Psoas muscle (tissue), 7 donors: ENCODE measurements at regions not wholly inside any gene's neighbourhood (a gene's known extent, or its start where the extent isn't known, plus 50 kb on each side); places are given as distances from the start of the nearest gene placed in this dataset.

ENCODE experiments used
- ATAC-seq, 4 donors: fragments of 200-7000 bp; cut with Tn5 transposase; one replicate each; pipeline ENCODE4 v1.9.1; 2020; ENCODE audit warnings: moderate library complexity in 3 of 4, mild to moderate bottlenecking in 2 of 4
- DNase-seq, 2 donors: peaks; one replicate each; pipeline ENCODE4 v3.0.0-alpha.2; 2020
- H3K27ac ChIP-seq: fragments of 200-600 bp; one replicate; pipeline ENCODE4 v1.8.0; 2022
- H3K27me3 ChIP-seq, 3 donors: fragments of 200-600 bp in 1 of 3; one replicate each; pipeline versions ENCODE4 v1.6.1 to v1.8.0; 2013 to 2022; ENCODE audit warnings: low read length in 2 of 3, mild to moderate bottlenecking in 2 of 3, moderate library complexity in 1 of 3; ENCODE audit not compliant: insufficient read depth in 3 of 3
- H3K36me3 ChIP-seq, 2 donors: fragments of 200-600 bp in 1 of 2; one replicate each; pipeline versions ENCODE4 v1.6.1 to v1.8.0; 2013 to 2022; ENCODE audit warnings: low read depth in 1 of 2, mild to moderate bottlenecking in 1 of 2, moderate library complexity in 1 of 2; ENCODE audit not compliant: insufficient read depth in 1 of 2
- H3K4me1 ChIP-seq: fragments of 200-600 bp; one replicate; pipeline ENCODE4 v1.8.0; 2022
- H3K4me3 ChIP-seq: fragments of 200-600 bp; one replicate; pipeline ENCODE4 v1.8.0; 2022; ENCODE audit warnings: mild to moderate bottlenecking
- H3K9me3 ChIP-seq: fragments of 200-600 bp; one replicate; pipeline ENCODE4 v1.8.0; 2022
- WGBS, 3 donors: extraction: QIAGEN DNeasy Blood & Tissue Kit; methylation state at CpG; one replicate each; pipeline versions ENCODE4 v1.1.6 to v1.1.7; 2013; 5-methylcytosine and 5-hydroxymethylcytosine counted together
- intact Hi-C, 2 donors: fragments of 100-400 bp; cut with DNase I; formaldehyde crosslinking; loops; one replicate each; pipeline versions ENCODE4 v1.11.0 to v1.14.2; 2022
- TF ChIP-seq, protein P1 (sequence below): fragments of 200-600 bp; IDR thresholded peaks from one replicate; pipeline ENCODE4 v1.8.0; 2022; ENCODE audit warnings: antibody characterized with exemption
- donor health status: healthy with polysubstance abuse.
- donor health status: DM: no; HTN: no; CAD: no; lungs with moderate emphysema.
- donor health status: Bipolar disorder and iron deficiency.
- donor health status: healthy.
- donor health status: DM: yes; HTN: yes; CAD: no.
- donor health status: DM: no; HTN: no; CAD: no.
- donor health status: DM: yes; HTN: yes; CAD: no.

DNA sequence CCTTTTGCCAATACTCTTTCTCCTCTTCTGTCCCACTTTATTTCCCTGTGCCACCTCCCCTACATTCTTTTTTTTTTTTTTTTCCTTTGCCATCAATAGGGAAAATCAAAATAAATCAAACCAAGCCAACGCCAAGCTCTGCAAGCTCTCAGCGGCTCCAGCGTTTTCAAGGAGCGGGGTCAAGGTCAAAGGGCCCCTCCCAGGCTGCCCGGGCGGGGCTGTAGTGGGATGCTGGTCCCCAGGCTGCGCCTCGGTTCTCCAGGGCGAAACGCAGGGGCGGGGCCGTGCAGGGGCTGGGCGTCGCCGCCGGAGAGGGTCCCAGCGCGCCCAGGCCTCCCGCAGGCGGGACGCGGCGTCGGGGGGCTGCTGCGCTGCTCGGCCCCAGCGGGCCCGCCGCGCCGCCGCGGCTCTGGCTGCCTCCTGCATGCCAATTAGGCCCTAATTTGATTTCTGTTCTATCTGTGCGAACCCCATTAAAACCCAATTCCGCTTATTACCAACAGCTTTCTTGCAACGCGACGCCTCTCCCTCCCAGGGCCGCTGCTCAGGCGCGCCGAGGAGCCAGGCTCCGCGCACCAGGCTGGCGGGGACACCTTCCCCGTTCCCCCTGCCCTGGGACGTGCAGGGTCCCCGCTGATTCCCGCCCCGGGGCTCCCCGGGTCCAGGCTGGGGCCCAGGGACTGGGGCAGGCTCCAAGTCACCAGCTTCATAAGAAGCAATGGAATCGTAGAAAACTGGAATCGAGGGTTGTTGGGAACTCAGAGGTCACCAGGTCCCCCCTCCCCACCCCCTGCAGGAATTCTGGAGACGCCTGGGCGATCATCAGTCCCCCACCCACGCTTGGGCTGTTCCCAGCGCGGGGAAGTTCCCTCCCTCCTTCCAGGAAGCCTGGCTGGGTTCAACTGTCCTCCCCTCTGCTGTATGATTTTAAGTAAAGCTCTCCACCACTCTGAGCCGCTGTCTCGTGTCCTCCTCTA, 50.7 kb upstream of the MAP1LC3B2 start:
- WGBS, 3 donors, result 7 to 9% (median 8%) methylated on average over 53 to 60 of the region's 60 CpGs
- H3K4me1 ChIP-seq, result no peaks in the 10 kb centered on the region
- DNase-seq (peak; percentile 33 to 56), ATAC-seq (no peak)
- TF ChIP-seq, protein P1, sequence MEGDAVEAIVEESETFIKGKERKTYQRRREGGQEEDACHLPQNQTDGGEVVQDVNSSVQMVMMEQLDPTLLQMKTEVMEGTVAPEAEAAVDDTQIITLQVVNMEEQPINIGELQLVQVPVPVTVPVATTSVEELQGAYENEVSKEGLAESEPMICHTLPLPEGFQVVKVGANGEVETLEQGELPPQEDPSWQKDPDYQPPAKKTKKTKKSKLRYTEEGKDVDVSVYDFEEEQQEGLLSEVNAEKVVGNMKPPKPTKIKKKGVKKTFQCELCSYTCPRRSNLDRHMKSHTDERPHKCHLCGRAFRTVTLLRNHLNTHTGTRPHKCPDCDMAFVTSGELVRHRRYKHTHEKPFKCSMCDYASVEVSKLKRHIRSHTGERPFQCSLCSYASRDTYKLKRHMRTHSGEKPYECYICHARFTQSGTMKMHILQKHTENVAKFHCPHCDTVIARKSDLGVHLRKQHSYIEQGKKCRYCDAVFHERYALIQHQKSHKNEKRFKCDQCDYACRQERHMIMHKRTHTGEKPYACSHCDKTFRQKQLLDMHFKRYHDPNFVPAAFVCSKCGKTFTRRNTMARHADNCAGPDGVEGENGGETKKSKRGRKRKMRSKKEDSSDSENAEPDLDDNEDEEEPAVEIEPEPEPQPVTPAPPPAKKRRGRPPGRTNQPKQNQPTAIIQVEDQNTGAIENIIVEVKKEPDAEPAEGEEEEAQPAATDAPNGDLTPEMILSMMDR, result no peak
- H3K36me3 ChIP-seq, result no peaks in the 10 kb centered on the region
- no peaks in the 10 kb centered on the region for H3K9me3 ChIP-seq
- intact Hi-C loops, result no loop called here
- no peak overlapping the region for H3K27ac ChIP-seq
- H3K4me3 ChIP-seq, result peak overlapping the region; percentile 50
- no peaks in the 10 kb centered on the region for H3K27me3 ChIP-seq
